GM13977 (cell line): ENCODE measurements at regions not wholly inside any gene's neighbourhood (a gene's known extent, or its start where the extent isn't known, plus 50 kb on each side); places are given as distances from the start of the nearest gene placed in this dataset.

ENCODE experiments used
- DNase-seq: peaks from one replicate; pipeline ENCODE4 v3.0.0; 2012; ENCODE audit warnings: low spot score
- CTCF ChIP-seq: IDR thresholded peaks from 2 replicates; pipeline ENCODE4 v1.5.1; 2012; ENCODE audit warnings: mild to moderate bottlenecking, control low read depth; ENCODE audit not compliant: insufficient read depth; ENCODE audit errors: extremely low read depth, missing control alignments
- in situ Hi-C: fragments of 300-500 bp; cut with MboI; formaldehyde crosslinking; loops from one replicate; pipeline ENCODE4 v1.12.0; 2022; ENCODE audit warnings: low sequenced_read_pairs, low pct_unique_long_range_greater_than_20kb, mixed read lengths, inconsistent platforms; ENCODE audit not compliant: unreplicated experiment

GRCh38 chr1:234660536-234661316 lies 50.7 kb upstream of the IRF2BP2 start:
- DNase-seq, result no peak
- in situ Hi-C loops, result no loop called here
- no peak for TF ChIP-seq CTCF
